K562 (cell line): ENCODE measurements at regions not wholly inside any gene's neighbourhood (a gene's known extent, or its start where the extent isn't known, plus 50 kb on each side); places are given as distances from the start of the nearest gene placed in this dataset.

Experiments
- ATF1 ChIP-seq, 2 experiments: fragments of 450-650 bp in 1 of 2; IDR thresholded peaks; 2 replicates each; pipeline ENCODE4 v1.6.1; 2016; ENCODE audit warnings: missing compliant biosample characterization in 1 of 2, missing genetic modification characterization in 1 of 2
- GTF2E2 ChIP-seq: fragments of 200-800 bp; sonication (Bioruptor generic); IDR thresholded peaks from 2 replicates; pipeline ENCODE4 v1.6.1; 2016; ENCODE audit warnings: missing genetic modification characterization, missing compliant biosample characterization
- TAF7 ChIP-seq: fragments of 450-650 bp; IDR thresholded peaks from 2 replicates; pipeline ENCODE4 v1.6.1; 2016; ENCODE audit warnings: missing genetic modification characterization, missing compliant biosample characterization
- ZNF121 ChIP-seq: sonication (generic); formaldehyde crosslinking; conservative IDR thresholded peaks from 2 replicates; pipeline ENCODE4 v1.8.0; 2022; ENCODE audit warnings: missing genetic modification reagents
- TF ChIP-seq, protein P1 (sequence below): IDR thresholded peaks from 2 replicates; pipeline ENCODE4 v1.6.1; 2011; ENCODE audit warnings: borderline replicate concordance, low read depth, mild to moderate bottlenecking, moderate library complexity, low read length; ENCODE audit not compliant: insufficient read depth, poor library complexity, severe bottlenecking
- TF ChIP-seq, protein P2 (sequence below): sonication (generic); formaldehyde crosslinking; IDR thresholded peaks from 2 replicates; pipeline ENCODE4 v1.9.0; 2022; ENCODE audit warnings: mild to moderate bottlenecking, missing genetic modification reagents

DNA sequence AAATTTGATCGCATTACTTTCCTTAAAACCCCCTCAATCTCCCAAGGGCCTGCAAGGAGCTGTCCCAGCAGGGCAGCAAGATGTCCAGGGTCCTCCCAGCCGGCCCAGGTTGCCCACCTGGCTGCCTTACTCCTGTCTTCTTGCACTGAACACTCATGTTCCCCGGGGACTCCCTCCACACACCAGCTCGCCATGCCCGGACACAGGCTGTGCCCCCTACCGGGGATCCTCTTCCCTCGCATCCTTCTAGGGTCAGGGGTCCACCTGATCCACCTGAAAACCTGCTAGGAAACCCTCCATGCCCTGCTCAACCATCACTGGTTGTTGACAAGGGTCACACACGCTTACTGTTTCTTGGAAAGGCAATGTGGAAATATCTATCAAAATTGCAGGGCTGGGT, 172.0 kb upstream of the MSX2 start:
- TF ChIP-seq ATF1 (CRISPR knock-in tag; IDR thresholded peaks at IDR 0.05) (no peak), ATF1 (tag; IDR thresholded peaks at IDR 0.05) (no peak), TAF7 (tag) (no peak), GTF2E2 (tag) (no peak), ZNF121 (no peak)
- TF ChIP-seq, protein P1, sequence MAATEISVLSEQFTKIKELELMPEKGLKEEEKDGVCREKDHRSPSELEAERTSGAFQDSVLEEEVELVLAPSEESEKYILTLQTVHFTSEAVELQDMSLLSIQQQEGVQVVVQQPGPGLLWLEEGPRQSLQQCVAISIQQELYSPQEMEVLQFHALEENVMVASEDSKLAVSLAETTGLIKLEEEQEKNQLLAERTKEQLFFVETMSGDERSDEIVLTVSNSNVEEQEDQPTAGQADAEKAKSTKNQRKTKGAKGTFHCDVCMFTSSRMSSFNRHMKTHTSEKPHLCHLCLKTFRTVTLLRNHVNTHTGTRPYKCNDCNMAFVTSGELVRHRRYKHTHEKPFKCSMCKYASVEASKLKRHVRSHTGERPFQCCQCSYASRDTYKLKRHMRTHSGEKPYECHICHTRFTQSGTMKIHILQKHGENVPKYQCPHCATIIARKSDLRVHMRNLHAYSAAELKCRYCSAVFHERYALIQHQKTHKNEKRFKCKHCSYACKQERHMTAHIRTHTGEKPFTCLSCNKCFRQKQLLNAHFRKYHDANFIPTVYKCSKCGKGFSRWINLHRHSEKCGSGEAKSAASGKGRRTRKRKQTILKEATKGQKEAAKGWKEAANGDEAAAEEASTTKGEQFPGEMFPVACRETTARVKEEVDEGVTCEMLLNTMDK: no peak
- TF ChIP-seq, protein P2, sequence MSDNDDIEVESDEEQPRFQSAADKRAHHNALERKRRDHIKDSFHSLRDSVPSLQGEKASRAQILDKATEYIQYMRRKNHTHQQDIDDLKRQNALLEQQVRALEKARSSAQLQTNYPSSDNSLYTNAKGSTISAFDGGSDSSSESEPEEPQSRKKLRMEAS (CRISPR knock-in tag): no peak
